Right renal cortex interstitium (tissue), 3 donors: ENCODE measurements at regions not wholly inside any gene's neighbourhood (a gene's known extent, or its start where the extent isn't known, plus 50 kb on each side); places are given as distances from the start of the nearest gene placed in this dataset.
A peak's percentile ranks its signal among the peaks of the same experiment; 100 is the strongest.
"Not testable (repeated sequence)": the region's sequence is repeated elsewhere in the genome, so short reads cannot be mapped to it uniquely, and the experiment has no call there.

ENCODE experiments used
- DNase-seq, 3 donors: peaks; one replicate each; pipeline ENCODE4 v3.0.0-alpha.2; 2013; ENCODE audit warnings: low read depth in 3 of 3, low spot score in 2 of 3

DNA sequence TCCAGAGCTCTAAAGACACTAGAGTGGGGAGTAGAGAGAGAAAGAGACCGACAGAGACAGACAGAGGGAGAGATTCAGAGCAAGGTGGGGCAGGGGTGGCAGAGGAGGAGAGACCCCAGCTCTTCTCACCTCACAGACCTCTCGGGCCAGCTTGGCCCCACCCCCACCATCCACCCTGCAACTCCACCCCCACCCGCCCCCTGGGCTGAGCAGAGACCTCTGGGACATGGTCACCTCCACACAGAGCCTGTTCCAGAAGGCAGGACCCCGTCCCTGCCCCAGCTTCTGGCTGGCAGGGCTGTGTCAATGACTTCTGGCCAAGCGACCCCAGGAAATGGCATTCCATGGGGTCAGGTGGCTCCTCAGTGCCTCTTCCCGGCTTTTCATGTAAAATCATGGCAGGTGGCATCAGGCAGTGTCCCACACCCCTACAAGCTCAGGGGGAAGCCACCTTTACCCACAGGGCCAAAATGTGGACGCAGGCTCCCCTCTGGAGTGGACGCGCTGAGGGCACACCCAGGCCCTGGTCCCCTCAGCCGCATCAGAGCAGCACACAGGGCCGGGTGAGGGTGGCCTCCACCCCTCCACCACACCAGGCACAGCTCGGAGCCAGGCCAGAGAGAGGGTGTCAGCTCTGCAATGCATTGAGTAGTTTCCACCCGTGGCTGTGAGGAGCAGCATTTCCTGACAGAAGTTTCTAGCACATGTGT is 131.2 kb upstream of the LPCAT1 start:
- no peak for DNase-seq

DNA sequence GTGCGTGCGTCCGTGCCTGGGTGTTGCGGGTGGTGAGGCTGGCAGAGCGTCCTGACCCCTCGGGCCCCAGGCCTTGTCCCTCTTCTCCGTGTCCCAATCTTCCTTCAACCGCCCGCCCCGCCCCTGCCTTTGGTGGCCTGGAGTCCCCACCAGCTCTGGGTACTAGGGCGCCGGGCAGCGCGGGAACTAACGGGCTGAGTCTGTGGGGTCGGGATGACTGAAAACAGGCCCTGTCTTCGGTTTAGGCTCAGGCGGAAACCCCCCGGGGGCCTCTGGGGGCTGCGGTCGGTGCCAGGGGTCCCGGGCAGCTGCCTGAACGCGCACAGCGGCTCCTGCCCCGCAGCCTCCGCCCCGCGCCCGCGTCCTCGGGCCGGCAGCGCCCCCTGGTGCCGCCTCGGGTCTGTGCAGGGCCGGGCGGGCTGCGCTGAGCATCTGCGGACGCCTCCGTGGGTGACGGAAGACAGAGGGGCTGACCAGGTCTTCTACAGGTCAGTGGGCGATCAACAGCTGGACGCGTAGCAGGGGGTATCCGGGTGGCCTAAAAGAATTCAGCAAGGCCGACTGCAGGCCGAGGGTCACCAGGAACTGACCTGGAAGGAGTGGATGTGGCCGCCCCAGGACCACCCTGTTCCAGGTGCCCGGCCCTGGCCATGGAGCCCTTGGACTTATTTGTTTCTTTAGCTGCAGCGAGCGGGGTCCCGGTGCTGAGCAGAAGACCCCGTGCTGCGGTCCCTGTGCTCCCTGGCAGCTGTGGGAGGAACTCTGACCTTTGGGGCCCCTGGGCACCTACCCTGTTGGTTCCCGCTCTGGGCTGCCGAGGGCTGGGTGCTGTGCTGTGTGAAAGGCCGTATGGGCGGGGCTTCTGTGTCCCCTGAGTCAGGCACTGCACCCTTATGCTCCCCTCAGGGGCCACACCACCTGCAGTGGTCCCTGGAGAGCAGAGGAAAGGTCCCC is 130.2 kb upstream of the LPCAT1 start:
- not testable (repeated sequence) for DNase-seq

- DNase-seq = no peak
These were observed 129.3 kb upstream of the LPCAT1 start for GRCh38 chr5:1652873-1653697.

GRCh38 chr5:1651971-1652872 is 128.5 kb upstream of the LPCAT1 start:
- DNase-seq = no peak

DNA sequence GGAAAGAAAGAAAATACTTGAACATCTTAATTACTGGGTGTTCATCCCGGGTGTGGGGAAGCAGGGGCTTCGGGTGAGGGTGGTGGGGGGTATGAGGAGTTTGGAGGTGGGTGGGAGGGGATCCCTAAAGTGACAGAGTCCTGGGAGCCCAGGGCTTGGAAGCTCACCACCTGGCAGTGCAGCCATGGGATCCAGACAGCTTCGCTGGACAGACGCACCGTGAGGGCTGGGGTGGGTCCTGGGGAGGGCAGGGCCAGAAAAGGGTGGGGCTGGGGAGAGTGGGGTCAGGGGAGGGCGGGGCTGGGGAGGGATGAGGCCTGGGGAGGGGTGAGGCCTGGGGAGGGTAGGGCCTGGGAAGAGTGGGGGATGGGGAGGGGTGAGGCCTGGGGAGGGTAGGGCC is 127.5 kb upstream of the LPCAT1 start:
- no peak for DNase-seq

DNA sequence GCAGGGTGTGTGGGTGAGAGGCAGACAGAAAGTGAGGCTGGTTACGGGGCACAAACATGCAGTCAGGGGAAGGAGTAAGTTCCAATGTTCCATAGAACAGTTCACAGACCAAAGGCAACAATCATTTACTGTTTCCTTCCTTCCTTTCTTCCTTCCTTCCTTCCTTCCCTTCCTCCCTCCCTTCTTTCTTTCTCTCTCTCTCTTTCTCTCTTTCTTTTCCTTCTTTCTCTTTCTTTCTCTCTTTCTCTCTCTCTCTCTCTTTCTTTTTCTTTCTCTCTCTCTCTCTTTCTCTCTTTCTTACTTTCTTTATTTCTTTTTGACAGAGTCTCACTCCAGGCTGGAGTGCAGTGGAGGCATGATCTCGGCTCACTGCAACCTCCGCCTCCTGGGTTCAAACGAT is 125.8 kb upstream of the LPCAT1 start:
- no peak for DNase-seq

DNA sequence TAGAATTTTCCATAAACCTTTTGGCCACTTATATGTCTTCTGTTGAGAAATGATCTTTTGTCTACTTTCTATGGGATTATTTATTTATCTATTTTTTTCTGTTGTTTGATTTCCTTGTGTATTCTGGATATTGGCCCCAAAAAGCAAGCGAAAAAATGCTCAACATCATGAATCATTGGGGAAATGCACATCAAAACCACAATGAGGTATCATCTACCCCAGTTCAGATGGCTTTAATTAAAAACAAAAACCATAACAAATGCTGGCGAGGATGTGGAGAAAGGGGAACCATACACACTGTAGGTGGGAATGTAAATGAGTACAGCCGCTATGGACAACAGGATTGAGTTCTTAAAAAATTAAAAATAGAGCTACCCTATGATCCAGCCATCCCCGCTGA is 125.0 kb upstream of the LPCAT1 start:
- no peak for DNase-seq

DNA sequence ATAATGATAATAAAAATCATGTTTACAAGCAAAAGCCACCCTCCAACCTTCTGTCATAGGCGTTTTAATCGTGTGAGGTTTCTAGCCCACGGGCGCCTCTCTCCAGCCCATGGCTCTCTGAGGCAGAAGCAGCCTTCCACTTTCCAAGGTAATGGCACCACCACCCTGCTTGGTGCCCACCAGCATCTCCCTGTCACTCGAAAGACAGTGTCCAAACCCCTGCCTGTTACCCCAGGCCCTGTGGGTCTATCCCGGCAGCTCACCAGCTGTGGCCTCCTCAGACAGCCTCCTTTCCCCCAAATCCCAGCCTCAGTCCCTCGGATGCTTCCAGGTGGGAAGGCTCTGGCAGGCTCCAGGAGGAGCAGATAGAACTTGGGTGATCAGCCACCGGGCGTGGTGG is 123.8 kb upstream of the LPCAT1 start:
- no peak for DNase-seq

- peak; percentile 74 to 82 (median 80) for DNase-seq
These were observed 121.2 kb upstream of the LPCAT1 start for GRCh38 chr5:1644810-1645571.

- not testable (repeated sequence) for DNase-seq
These were observed 120.6 kb upstream of the LPCAT1 start for GRCh38 chr5:1644393-1644809.

GRCh38 chr5:1643651-1644392 is 120.1 kb upstream of the LPCAT1 start:
- no peak for DNase-seq

GRCh38 chr5:1642621-1643061 is 118.9 kb upstream of the LPCAT1 start:
- no peak for DNase-seq

- no peak for DNase-seq
These were observed 118.5 kb upstream of the LPCAT1 start for GRCh38 chr5:1642221-1642620.

GRCh38 chr5:1641560-1642166 is 117.9 kb upstream of the LPCAT1 start:
- peak; percentile 71 to 86 (median 78) for DNase-seq

DNA sequence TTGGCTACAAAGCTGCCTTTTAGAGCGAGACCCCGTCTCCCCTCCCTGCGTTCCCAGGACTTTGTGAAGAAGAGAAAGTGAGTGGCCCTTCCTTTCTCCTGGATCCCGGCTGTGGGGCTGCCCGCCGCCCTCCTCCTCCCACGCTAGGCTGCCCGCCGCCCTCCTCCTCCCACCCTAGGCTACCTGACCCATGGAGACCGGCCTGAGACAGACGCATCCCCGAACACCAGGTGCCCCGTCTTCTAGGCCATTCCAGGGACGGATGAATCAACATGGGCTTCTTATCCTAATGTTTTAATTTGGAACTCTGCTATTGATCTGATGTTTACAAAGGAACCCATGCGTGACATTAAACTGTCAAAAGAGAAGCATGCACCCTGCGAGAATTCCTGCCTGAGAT is 117.3 kb upstream of the LPCAT1 start:
- no peak for DNase-seq

DNA sequence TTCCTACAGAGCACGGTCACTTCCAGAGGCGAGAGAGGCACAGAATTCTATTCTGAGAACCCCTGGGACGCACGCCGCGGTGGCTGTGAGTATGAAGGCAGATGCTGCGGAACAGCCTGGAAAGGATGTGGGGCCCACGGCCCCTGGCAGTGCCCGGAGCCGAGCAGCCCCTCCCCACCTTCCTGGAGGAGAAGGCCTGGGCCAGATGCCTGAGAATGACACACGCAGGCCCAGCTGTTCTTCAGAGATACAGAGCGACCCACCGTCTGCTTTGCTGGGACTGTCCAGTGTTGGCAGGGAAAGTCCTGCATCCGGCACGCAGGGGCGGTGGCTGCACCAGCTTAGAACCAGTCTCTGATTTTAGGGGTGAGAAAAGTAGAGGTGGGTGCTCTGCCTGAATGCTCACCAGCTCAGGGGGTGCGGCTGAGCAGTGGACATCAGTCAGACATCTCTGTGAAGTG is 116.7 kb upstream of the LPCAT1 start:
- DNase-seq = no peak

DNA sequence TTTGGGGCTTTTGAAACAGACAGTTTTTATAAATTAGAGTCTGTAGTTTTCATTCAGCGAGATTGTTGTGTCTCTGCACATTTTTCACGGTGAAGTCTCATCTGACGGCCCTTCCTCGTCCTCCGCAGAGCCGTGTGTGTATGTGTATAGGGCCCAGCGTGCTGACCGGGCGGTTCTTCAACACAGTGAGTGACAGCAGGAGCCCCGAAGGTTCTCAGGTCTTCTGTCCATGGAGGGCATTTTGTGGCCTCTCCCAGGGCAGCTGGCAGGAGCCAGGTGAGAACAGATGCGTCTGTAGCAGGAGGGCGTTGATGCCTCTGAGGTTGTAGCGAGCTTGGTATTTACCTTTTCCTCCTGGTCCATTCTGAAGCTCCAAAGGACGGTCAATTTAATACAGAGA is 116.0 kb upstream of the LPCAT1 start:
- DNase-seq = no peak
